ENCODE measurements at regions not wholly inside any gene's neighbourhood (a gene's known extent, or its start where the extent isn't known, plus 50 kb on each side); places are given as distances from the start of the nearest gene placed in this dataset.

- no peaks in the 10 kb centered on the region for H3K4me1 ChIP-seq (ENCODE audit: insufficient read depth, low read length)
- no peak for DNase-seq
- no peaks in the 10 kb centered on the region for H3K9me3 ChIP-seq (ENCODE audit: insufficient read depth, low read length, severe bottlenecking)
- H4K20me1 ChIP-seq (ENCODE audit: insufficient read depth, low read length) = no peaks in the 10 kb centered on the region
- no peak overlapping the region for H3K27ac ChIP-seq (ENCODE audit: low read length)
- no peak overlapping the region for H3K4me2 ChIP-seq (ENCODE audit: insufficient read depth, low read length)
- no peaks in the 10 kb centered on the region for H3K27me3 ChIP-seq (ENCODE audit: insufficient read depth, low read length, poor library complexity)
- no peak overlapping the region for H3K4me3 ChIP-seq (ENCODE audit: low read depth in 1 of 2, low read length in 2 of 2)
- H3K79me2 ChIP-seq (ENCODE audit: insufficient read depth, low read length) = no peaks in the 10 kb centered on the region
- H3K36me3 ChIP-seq (ENCODE audit: insufficient read depth, low read length) = no peaks in the 10 kb centered on the region
- no peak overlapping the region for H3K9ac ChIP-seq (ENCODE audit: low read depth, low read length)
- H2AFZ ChIP-seq (ENCODE audit: low read depth, low read length) = no peak overlapping the region
- TF ChIP-seq CTCF (IDR thresholded peaks at IDR 0.05; ENCODE audit: borderline replicate concordance, extremely low read depth, low read length, poor library complexity, severe bottlenecking) = no peak
- no peak for TF ChIP-seq EZH2 (IDR thresholded peaks at IDR 0.05; ENCODE audit: borderline replicate concordance, low read depth, low read length, severe bottlenecking)
- ATAC-seq (ENCODE audit: insufficient read depth, low read depth) = no peak
Measured at GRCh38 chr20:43389211-43389610, 68.5 kb upstream of the SRSF6 start.

GRCh38 chr20:43388268-43389002 lies 69.3 kb upstream of the SRSF6 start:
- Histone ChIP-seq H3K4me2 (ENCODE audit: insufficient read depth, low read length) (no peak overlapping the region), H3K27me3 (ENCODE audit: insufficient read depth, low read length, poor library complexity) (no peaks in the 10 kb centered on the region), H3K9ac (ENCODE audit: low read depth, low read length) (no peak overlapping the region), H3K4me1 (ENCODE audit: insufficient read depth, low read length) (no peaks in the 10 kb centered on the region), H3K27ac (ENCODE audit: low read length) (no peak overlapping the region), H3K36me3 (ENCODE audit: insufficient read depth, low read length) (no peaks in the 10 kb centered on the region), H4K20me1 (ENCODE audit: insufficient read depth, low read length) (no peaks in the 10 kb centered on the region), H3K79me2 (ENCODE audit: insufficient read depth, low read length) (no peaks in the 10 kb centered on the region), H3K9me3 (ENCODE audit: insufficient read depth, low read length, severe bottlenecking) (no peaks in the 10 kb centered on the region), H2AFZ (ENCODE audit: low read depth, low read length) (no peak overlapping the region), H3K4me3 (ENCODE audit: low read depth in 1 of 2, low read length in 2 of 2) (no peak overlapping the region)
- DNase-seq (no peak), ATAC-seq (ENCODE audit: insufficient read depth, low read depth) (no peak)
- no peak for TF ChIP-seq EZH2 (IDR thresholded peaks at IDR 0.05; ENCODE audit: borderline replicate concordance, low read depth, low read length, severe bottlenecking)
- TF ChIP-seq CTCF (IDR thresholded peaks at IDR 0.05; ENCODE audit: borderline replicate concordance, extremely low read depth, low read length, poor library complexity, severe bottlenecking) = no peak

- Histone ChIP-seq H3K27ac (ENCODE audit: low read length) (no peak overlapping the region), H4K20me1 (ENCODE audit: insufficient read depth, low read length) (no peaks in the 10 kb centered on the region), H3K9me3 (ENCODE audit: insufficient read depth, low read length, severe bottlenecking) (no peaks in the 10 kb centered on the region), H2AFZ (ENCODE audit: low read depth, low read length) (no peak overlapping the region), H3K27me3 (ENCODE audit: insufficient read depth, low read length, poor library complexity) (no peaks in the 10 kb centered on the region), H3K4me2 (ENCODE audit: insufficient read depth, low read length) (no peak overlapping the region), H3K9ac (ENCODE audit: low read depth, low read length) (no peak overlapping the region), H3K36me3 (ENCODE audit: insufficient read depth, low read length) (no peaks in the 10 kb centered on the region), H3K4me3 (ENCODE audit: low read depth in 1 of 2, low read length in 2 of 2) (no peak overlapping the region), H3K4me1 (ENCODE audit: insufficient read depth, low read length) (no peaks in the 10 kb centered on the region), H3K79me2 (ENCODE audit: insufficient read depth, low read length) (no peaks in the 10 kb centered on the region)
- DNase-seq (no peak), ATAC-seq (ENCODE audit: insufficient read depth, low read depth) (no peak)
- TF ChIP-seq CTCF (IDR thresholded peaks at IDR 0.05; ENCODE audit: borderline replicate concordance, extremely low read depth, low read length, poor library complexity, severe bottlenecking) (no peak), EZH2 (IDR thresholded peaks at IDR 0.05; ENCODE audit: borderline replicate concordance, low read depth, low read length, severe bottlenecking) (no peak)
Measured at GRCh38 chr20:43387737-43388136, 70.0 kb upstream of the SRSF6 start.
